Prostate gland (tissue), 2 donors: ENCODE measurements at regions not wholly inside any gene's neighbourhood (a gene's known extent, or its start where the extent isn't known, plus 50 kb on each side); places are given as distances from the start of the nearest gene placed in this dataset.

Experiments
- CTCF ChIP-seq, 4 experiments: fragments of 200-600 bp in 2 of 4; fragments of 450-650 bp in 2 of 4; sonication (generic) in 2 of 4; IDR thresholded peaks; 1 replicate in 3 of 4; 2 replicates in 1 of 4; pipeline ENCODE4 v1.5.1; 2016 to 2019; ENCODE audit warnings: antibody characterized with exemption in 4 of 4, mild to moderate bottlenecking in 2 of 4, moderate library complexity in 2 of 4
- POLR2A ChIP-seq: fragments of 450-650 bp; IDR thresholded peaks from one replicate; pipeline ENCODE4 v1.6.1; 2016; ENCODE audit warnings: antibody characterized with exemption, mild to moderate bottlenecking
- POLR2AphosphoS5 ChIP-seq: sonication (generic); formaldehyde crosslinking; IDR thresholded peaks from one replicate; pipeline ENCODE4 v1.6.1; 2017; ENCODE audit warnings: antibody characterized with exemption

GRCh38 chr4:83781434-83781833 lies 245.5 kb downstream of the GPAT3 start:
- TF ChIP-seq POLR2AphosphoS5 (no peak), POLR2A (no peak), CTCF (IDR thresholded peaks at IDR 0.05) (no peak)
